Ishikawa (cell line): ENCODE measurements at regions not wholly inside any gene's neighbourhood (a gene's known extent, or its start where the extent isn't known, plus 50 kb on each side); places are given as distances from the start of the nearest gene placed in this dataset.

ENCODE experiments used
- EGR1 ChIP-seq: IDR thresholded peaks from 2 replicates; pipeline ENCODE4 v1.6.1; 2012
- EP300 ChIP-seq: IDR thresholded peaks from 2 replicates; pipeline ENCODE4 v1.6.1; 2012; ENCODE audit warnings: borderline replicate concordance

GRCh38 chr7:67896721-67897120 lies 900.1 kb downstream of the TYW1 start:
- TF ChIP-seq EGR1 (no peak), EP300 (no peak)
